Ovary (tissue), 3 donors: ENCODE measurements at regions not wholly inside any gene's neighbourhood (a gene's known extent, or its start where the extent isn't known, plus 50 kb on each side); places are given as distances from the start of the nearest gene placed in this dataset.

Experiments used
- POLR2A ChIP-seq: fragments of 450-650 bp; IDR thresholded peaks from one replicate; pipeline ENCODE4 v1.6.1; 2017; ENCODE audit warnings: antibody characterized with exemption, mild to moderate bottlenecking, moderate library complexity
- TF ChIP-seq, protein P1 (sequence below), 3 donors: fragments of 450-650 bp in 2 of 3; fragments of 200-600 bp in 1 of 3; IDR thresholded peaks; one replicate each; pipeline versions ENCODE4 v1.5.1 to v1.8.0; 2016 to 2022; ENCODE audit warnings: antibody characterized with exemption in 3 of 3, mild to moderate bottlenecking in 1 of 3
- donor health status: DM: no; HTN: no; CAD: no.

- no peak for TF ChIP-seq POLR2A
- TF ChIP-seq, protein P1, sequence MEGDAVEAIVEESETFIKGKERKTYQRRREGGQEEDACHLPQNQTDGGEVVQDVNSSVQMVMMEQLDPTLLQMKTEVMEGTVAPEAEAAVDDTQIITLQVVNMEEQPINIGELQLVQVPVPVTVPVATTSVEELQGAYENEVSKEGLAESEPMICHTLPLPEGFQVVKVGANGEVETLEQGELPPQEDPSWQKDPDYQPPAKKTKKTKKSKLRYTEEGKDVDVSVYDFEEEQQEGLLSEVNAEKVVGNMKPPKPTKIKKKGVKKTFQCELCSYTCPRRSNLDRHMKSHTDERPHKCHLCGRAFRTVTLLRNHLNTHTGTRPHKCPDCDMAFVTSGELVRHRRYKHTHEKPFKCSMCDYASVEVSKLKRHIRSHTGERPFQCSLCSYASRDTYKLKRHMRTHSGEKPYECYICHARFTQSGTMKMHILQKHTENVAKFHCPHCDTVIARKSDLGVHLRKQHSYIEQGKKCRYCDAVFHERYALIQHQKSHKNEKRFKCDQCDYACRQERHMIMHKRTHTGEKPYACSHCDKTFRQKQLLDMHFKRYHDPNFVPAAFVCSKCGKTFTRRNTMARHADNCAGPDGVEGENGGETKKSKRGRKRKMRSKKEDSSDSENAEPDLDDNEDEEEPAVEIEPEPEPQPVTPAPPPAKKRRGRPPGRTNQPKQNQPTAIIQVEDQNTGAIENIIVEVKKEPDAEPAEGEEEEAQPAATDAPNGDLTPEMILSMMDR (IDR thresholded peaks at IDR 0.05): no peak
Measured at GRCh38 chr4:32003548-32003947, 1283.4 kb downstream of the PCDH7 start.
